ENCODE measurements at regions not wholly inside any gene's neighbourhood (a gene's known extent, or its start where the extent isn't known, plus 50 kb on each side); places are given as distances from the start of the nearest gene placed in this dataset.

DNA sequence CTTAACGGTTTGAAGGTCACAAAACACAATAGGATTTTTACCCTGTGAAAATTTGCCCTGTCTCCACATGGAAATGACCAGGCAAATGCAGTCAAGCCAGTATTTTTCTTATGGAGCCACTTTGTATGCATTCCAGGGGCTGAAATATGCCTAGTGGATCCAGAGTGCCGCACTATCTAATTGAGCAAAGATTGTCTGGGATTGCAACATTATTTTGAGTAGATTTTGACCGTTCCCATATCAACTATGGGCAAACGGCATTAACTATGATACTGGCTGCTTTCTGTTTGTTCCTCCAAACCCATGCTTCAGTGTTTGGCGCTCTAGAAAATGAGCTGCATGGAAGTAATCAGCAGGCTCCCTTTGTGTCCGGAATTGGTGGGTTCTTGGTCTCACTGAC lies 223.0 kb downstream of the BTG1 start:
- Histone ChIP-seq H3K4me3 (ENCODE audit: low read depth in 2 of 2, low read length in 2 of 2) (no peak overlapping the region), H3K9me3 (ENCODE audit: control insufficient read depth, insufficient read depth, low read depth, low read length) (0 out of 2 replicates have a peak, but pooled peaks cover 1% of the 10 kb centered on the region), H3K36me3 (ENCODE audit: control insufficient read depth, insufficient read depth, low read length) (no peaks in the 10 kb centered on the region), H3K27ac (ENCODE audit: low read length) (no peak overlapping the region), H3K4me1 (ENCODE audit: control insufficient read depth, insufficient read depth, low read length) (peaks cover 3% of the 10 kb centered on the region; the same call in 1 of the 2 replicates), H3K27me3 (ENCODE audit: control insufficient read depth, insufficient read depth, low read length) (no peaks in the 10 kb centered on the region)
- ATAC-seq (no peak), DNase-seq (ENCODE audit: low read depth, low spot score) (no peak)
- no TSS peak for BruUV-seq (replicated peaks)
- TF ChIP-seq CTCF (IDR thresholded peaks at IDR 0.05) = no peak
- TF ChIP-seq SIN3A (IDR thresholded peaks at IDR 0.05; ENCODE audit: borderline replicate concordance, insufficient read depth, low read depth, low read length) = no peak
- TF ChIP-seq TCF7L2 (IDR thresholded peaks at IDR 0.05; ENCODE audit: low read depth, low read length) = no peak
- no peak for TF ChIP-seq POLR2AphosphoS5 (IDR thresholded peaks at IDR 0.05; ENCODE audit: low read depth, low read length)
- no peak for TF ChIP-seq REST (IDR thresholded peaks at IDR 0.05; ENCODE audit: insufficient read depth in 1 of 2, low read depth in 2 of 2, low read length in 1 of 2)
- POLR2A ChIA-PET = no interaction called here
- in situ Hi-C loops (cut with HindIII; ENCODE audit: low pct_unique_long_range_greater_than_20kb, low sequenced_read_pairs) = no loop called here
- intact Hi-C loops (cut with micrococcal nuclease; ENCODE audit: unreplicated experiment) = no loop called here
- CTCF ChIA-PET = no interaction called here

DNA sequence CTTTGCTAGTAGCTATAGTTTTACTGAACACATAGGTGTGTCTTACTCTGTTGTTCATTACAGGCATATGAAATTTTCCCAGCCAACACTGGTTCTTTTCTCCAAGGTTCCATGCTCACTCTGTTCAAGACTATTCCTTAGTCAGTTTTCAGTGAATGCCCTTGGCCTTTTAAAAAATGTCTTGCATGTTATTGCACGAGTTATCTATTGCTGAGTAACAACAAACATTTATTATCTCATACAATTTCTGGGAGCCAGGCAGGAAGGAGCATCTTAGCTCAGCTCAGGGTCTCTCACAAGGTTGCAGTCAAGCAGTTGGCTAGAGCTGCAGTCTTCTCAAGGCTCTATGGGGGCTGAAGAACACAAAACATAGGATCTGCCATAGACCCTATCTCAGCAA lies 223.5 kb downstream of the BTG1 start:
- no peaks in the 10 kb centered on the region for H3K36me3 ChIP-seq (ENCODE audit: control insufficient read depth, insufficient read depth, low read length)
- in situ Hi-C loops (cut with HindIII; ENCODE audit: low pct_unique_long_range_greater_than_20kb, low sequenced_read_pairs) = no loop called here
- TF ChIP-seq SIN3A (IDR thresholded peaks at IDR 0.05; ENCODE audit: borderline replicate concordance, insufficient read depth, low read depth, low read length) = no peak
- TF ChIP-seq POLR2AphosphoS5 (IDR thresholded peaks at IDR 0.05; ENCODE audit: low read depth, low read length) = no peak
- TF ChIP-seq CTCF (IDR thresholded peaks at IDR 0.05) = no peak
- TF ChIP-seq REST (IDR thresholded peaks at IDR 0.05; ENCODE audit: insufficient read depth in 1 of 2, low read depth in 2 of 2, low read length in 1 of 2) = no peak
- no peak for TF ChIP-seq TCF7L2 (IDR thresholded peaks at IDR 0.05; ENCODE audit: low read depth, low read length)
- no peak overlapping the region for H3K27ac ChIP-seq (ENCODE audit: low read length)
- H3K27me3 ChIP-seq (ENCODE audit: control insufficient read depth, insufficient read depth, low read length) = no peaks in the 10 kb centered on the region
- H3K9me3 ChIP-seq (ENCODE audit: control insufficient read depth, insufficient read depth, low read depth, low read length) = no peaks in the 10 kb centered on the region
- DNase-seq (ENCODE audit: low read depth, low spot score) = no peak
- no peak overlapping the region for H3K4me3 ChIP-seq (ENCODE audit: low read depth in 2 of 2, low read length in 2 of 2)
- ChIA-PET POLR2A (no interaction called here), CTCF (no interaction called here)
- peaks cover 3% of the 10 kb centered on the region; the same call in 1 of the 2 replicates for H3K4me1 ChIP-seq (ENCODE audit: control insufficient read depth, insufficient read depth, low read length)
- intact Hi-C loops (cut with micrococcal nuclease; ENCODE audit: unreplicated experiment) = no loop called here
- no peak for ATAC-seq
- BruUV-seq (replicated peaks) = no TSS peak
